Hepatocyte (in vitro differentiated cells): ENCODE measurements at regions not wholly inside any gene's neighbourhood (a gene's known extent, or its start where the extent isn't known, plus 50 kb on each side); places are given as distances from the start of the nearest gene placed in this dataset.

Experiments used
- EZH2phosphoT487 ChIP-seq: fragments of 200-600 bp; sonication (generic); IDR thresholded peaks from one replicate; pipeline ENCODE4 v1.6.1; 2018; ENCODE audit warnings: antibody characterized with exemption, mild to moderate bottlenecking, low read depth, moderate library complexity; ENCODE audit not compliant: unreplicated experiment, severe bottlenecking
- TF ChIP-seq, protein P1 (sequence below): fragments of 200-600 bp; sonication (generic); IDR thresholded peaks from 2 replicates; pipeline ENCODE4 v1.5.1; 2016; ENCODE audit warnings: antibody characterized with exemption, mild to moderate bottlenecking; ENCODE audit not compliant: poor library complexity

DNA sequence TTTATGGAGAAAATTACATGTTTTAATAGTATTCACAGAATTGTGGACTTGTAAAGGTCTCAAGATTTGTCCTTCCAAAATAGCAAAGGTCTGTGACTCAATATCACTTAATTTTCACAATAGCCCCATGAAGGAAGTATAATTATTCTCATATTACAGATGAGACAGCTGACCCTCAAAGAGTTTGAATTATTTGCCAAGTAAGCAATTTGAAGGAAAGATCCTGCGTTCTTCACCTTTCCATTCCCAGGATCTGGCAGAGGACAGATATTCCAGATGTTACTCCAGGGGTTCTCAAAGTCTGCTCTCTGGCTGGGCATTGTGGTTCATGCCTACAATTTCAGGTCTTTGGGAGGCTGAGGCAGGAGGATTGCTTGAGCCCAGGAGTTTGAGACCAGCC lies 559.4 kb upstream of the AUTS2 start:
- TF ChIP-seq, protein P1, sequence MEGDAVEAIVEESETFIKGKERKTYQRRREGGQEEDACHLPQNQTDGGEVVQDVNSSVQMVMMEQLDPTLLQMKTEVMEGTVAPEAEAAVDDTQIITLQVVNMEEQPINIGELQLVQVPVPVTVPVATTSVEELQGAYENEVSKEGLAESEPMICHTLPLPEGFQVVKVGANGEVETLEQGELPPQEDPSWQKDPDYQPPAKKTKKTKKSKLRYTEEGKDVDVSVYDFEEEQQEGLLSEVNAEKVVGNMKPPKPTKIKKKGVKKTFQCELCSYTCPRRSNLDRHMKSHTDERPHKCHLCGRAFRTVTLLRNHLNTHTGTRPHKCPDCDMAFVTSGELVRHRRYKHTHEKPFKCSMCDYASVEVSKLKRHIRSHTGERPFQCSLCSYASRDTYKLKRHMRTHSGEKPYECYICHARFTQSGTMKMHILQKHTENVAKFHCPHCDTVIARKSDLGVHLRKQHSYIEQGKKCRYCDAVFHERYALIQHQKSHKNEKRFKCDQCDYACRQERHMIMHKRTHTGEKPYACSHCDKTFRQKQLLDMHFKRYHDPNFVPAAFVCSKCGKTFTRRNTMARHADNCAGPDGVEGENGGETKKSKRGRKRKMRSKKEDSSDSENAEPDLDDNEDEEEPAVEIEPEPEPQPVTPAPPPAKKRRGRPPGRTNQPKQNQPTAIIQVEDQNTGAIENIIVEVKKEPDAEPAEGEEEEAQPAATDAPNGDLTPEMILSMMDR: no peak
- no peak for TF ChIP-seq EZH2phosphoT487
